ENCODE measurements at regions not wholly inside any gene's neighbourhood (a gene's known extent, or its start where the extent isn't known, plus 50 kb on each side); places are given as distances from the start of the nearest gene placed in this dataset.

- TF ChIP-seq ELF1 (IDR thresholded peaks at IDR 0.05; ENCODE audit: borderline replicate concordance, low read depth) = no peak
- no peak for TF ChIP-seq EZH2phosphoT487 (IDR thresholded peaks at IDR 0.05; ENCODE audit: borderline replicate concordance)
- no peak for TF ChIP-seq SP1 (IDR thresholded peaks at IDR 0.05; ENCODE audit: low read depth)
- no peak for TF ChIP-seq POLR2A (IDR thresholded peaks at IDR 0.05; ENCODE audit: borderline replicate concordance, extremely low read depth, insufficient read depth, insufficient read length)
These were observed 931.1 kb upstream of the TENM3 start for GRCh38 chr4:181312066-181312465.

Measured in HCT116 (cell line).